H54 (cell line): ENCODE measurements at regions not wholly inside any gene's neighbourhood (a gene's known extent, or its start where the extent isn't known, plus 50 kb on each side); places are given as distances from the start of the nearest gene placed in this dataset.
"Not testable (repeated sequence)": the region's sequence is repeated elsewhere in the genome, so short reads cannot be mapped to it uniquely, and the experiment has no call there.

Source experiments
- DNase-seq: peaks from one replicate; pipeline ENCODE4 v3.0.0; 2011; ENCODE audit warnings: low spot score, mixed read lengths; ENCODE audit not compliant: insufficient read length
- FAIRE-seq: peaks from 3 replicates; lab custom pipeline; 2011; peaks lifted over from hg19 to GRCh38; lab: Jason Lieb, UNC
- POLR2A ChIP-seq: IDR thresholded peaks from 2 replicates; pipeline ENCODE4 v1.6.1; 2011; ENCODE audit warnings: low read depth, mild to moderate bottlenecking, low read length

GRCh38 chr1:211206981-211207380 lies 52.2 kb upstream of the RCOR3 start:
- DNase-seq (no peak), FAIRE-seq (no peak)
- no peak for TF ChIP-seq POLR2A

GRCh38 chr1:211200311-211200710 lies 58.9 kb upstream of the RCOR3 start:
- DNase-seq (no peak), FAIRE-seq (no peak)
- TF ChIP-seq POLR2A: no peak

- FAIRE-seq (no peak), DNase-seq (no peak)
- TF ChIP-seq POLR2A: no peak
These were observed 60.3 kb upstream of the RCOR3 start for GRCh38 chr1:211198880-211199279.

DNA sequence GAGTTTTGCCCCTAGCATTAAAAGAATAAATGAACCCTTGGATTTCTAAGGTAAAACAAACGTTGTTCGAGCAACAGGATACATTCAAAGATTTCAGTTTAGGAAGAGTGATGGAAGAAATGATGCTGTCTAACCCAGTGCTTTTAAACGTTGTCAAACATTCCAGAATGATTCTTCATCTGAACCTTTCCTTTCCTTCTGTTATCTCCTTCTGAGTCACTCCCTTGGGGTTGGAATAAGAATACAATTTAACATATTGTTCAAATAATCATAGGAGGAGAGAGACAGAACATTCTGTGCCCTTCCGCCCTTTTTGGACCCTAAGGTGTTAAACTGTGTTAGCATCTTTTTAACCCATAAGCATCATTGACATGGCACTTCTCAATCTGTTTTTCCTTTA lies 61.1 kb upstream of the RCOR3 start:
- DNase-seq: peak; percentile 23
- TF ChIP-seq POLR2A: no peak
- FAIRE-seq: peak; percentile 71

GRCh38 chr1:211196880-211197279 lies 62.3 kb upstream of the RCOR3 start:
- TF ChIP-seq POLR2A: no peak
- FAIRE-seq (no peak), DNase-seq (no peak)

DNA sequence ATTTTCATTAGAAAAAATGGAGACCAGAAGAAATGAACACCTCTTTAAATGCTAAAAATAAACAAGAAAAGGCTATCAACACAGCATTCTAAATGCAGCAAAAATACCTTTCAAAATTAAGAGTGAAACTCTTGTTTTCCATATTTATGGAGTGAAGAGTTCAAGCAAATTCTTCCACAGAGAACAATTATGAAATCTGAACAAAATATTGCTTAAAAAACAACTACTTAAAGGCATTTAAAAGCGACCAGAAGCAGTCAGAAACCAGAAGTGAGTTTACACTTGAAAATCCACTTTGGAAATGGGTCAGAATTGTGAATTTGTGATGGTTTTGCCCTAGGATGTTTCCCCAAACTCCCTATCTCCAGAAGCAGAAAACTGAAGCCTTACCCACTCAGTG lies 60.9 kb upstream of the KCNH1 start:
- no peak for FAIRE-seq
- DNase-seq: no peak
- TF ChIP-seq POLR2A: no peak

DNA sequence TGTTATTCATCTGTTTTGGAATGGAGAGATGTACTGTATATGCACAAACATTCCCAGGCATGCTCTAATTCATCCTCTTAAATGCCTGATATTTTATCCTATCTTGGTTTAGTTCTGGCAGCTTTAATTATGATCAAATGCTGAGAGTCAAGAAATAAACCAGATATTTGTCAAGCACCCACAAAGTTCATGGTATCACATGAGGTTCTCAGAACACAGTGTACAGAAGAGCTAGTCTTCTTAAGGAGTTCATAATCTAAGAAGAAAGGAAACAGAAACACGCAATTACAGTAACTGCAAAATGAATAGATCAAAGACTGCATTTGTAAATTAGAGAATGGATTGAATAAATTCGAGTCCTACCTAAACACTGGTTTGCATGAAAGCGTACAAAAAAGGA lies 58.3 kb upstream of the KCNH1 start:
- FAIRE-seq (no peak), DNase-seq (no peak)
- no peak for TF ChIP-seq POLR2A

DNA sequence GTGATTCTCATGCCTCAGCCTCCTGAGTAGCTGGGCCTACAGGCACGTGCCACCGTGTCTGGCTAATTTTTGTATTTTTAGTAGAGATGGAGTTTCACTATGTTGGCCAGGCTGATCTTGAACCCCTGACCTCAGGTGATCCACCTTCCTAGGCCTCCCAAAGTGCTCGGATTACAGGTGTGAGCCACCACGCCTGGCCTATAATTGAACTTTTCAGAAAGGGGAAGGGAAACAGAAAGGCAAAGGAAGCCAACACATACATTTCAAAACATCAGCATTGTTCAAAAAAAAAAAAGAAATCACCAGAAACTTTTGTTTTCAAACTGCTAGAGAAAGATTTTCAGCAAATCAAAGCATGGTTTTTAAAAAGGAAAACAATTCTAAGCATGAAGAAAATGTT lies 54.8 kb upstream of the KCNH1 start:
- FAIRE-seq, DNase-seq: not testable (repeated sequence)

- TF ChIP-seq POLR2A: no peak
- DNase-seq (no peak), FAIRE-seq (no peak)
These were observed 49.9 kb upstream of the KCNH1 start for GRCh38 chr1:211183747-211184313.
